ENCODE measurements at regions not wholly inside any gene's neighbourhood (a gene's known extent, or its start where the extent isn't known, plus 50 kb on each side); places are given as distances from the start of the nearest gene placed in this dataset.

DNA sequence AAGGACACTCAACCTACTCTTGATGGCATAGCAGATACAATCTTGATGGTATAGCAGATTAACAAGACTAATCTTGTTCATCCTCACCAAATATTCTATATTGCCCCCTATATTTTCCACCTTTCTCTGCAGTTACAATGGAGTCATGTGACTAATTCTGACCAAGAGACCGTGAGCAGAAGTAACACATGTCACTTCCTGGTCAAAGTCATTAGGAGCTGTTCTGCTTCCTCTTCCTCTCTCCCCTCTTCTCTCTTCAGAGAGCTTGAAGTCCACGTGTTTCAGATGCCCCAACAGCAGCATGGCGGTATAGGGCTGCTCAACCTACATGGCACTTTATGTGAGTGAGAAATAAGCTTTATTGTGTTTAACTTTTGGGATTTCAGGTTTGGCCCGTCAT lies 55.3 kb upstream of the ERCC4 start:
- no TSS peak for BruUV-seq (replicated peaks)
- H4K20me1 ChIP-seq (replicated peaks; ENCODE audit: control insufficient read depth, extremely low read depth, insufficient read depth, low read length) = no peaks in the 10 kb centered on the region
- no peak overlapping the region for H3K9ac ChIP-seq (replicated peaks; ENCODE audit: extremely low read depth, insufficient read depth, low read length)
- intact Hi-C loops (cut with micrococcal nuclease) = no loop called here
- no peaks in the 10 kb centered on the region for H3K36me3 ChIP-seq (ENCODE audit: control insufficient read depth in 2 of 2, extremely low read depth in 1 of 2, insufficient read depth in 2 of 2, low read length in 2 of 2)
- no peak for FAIRE-seq
- no peaks in the 10 kb centered on the region for H3K9me1 ChIP-seq (replicated peaks; ENCODE audit: control insufficient read depth, extremely low read depth, insufficient read depth, low read length)
- no peak overlapping the region for H3K4me2 ChIP-seq (ENCODE audit: insufficient read depth, low read length)
- H3K27ac ChIP-seq (ENCODE audit: insufficient read depth, low read depth, low read length) = no peak overlapping the region
- no peak for DNase-seq (ENCODE audit: low read depth, low spot score)
- H2AFZ ChIP-seq (ENCODE audit: low read depth, low read length) = no peak overlapping the region
- ChIA-PET CTCF (interaction anchor here (0.6 to 3.1 kb wide), 2 partner anchors 10 to 1256 kb away, joined by 3 to 25 read pairs; no protein-coding TSS in a partner anchor), POLR2A (no interaction called here)
- H3K9me3 ChIP-seq (replicated peaks; ENCODE audit: control insufficient read depth, insufficient read depth, low read length) = no peaks in the 10 kb centered on the region
- H3K4me1 ChIP-seq (ENCODE audit: control insufficient read depth, extremely low read depth, insufficient read depth, low read length) = no peaks in the 10 kb centered on the region
- dilution Hi-C loops (cut with MboI; ENCODE audit: extremely low pct_ligation_motif_present, low sequenced_read_pairs) = no loop called here
- H3K79me2 ChIP-seq (ENCODE audit: control insufficient read depth, insufficient read depth, low read length) = no peaks in the 10 kb centered on the region
- H3K4me3 ChIP-seq (replicated peaks in 1 of 3; ENCODE audit: insufficient read depth in 1 of 3, low read depth in 1 of 3, low read length in 3 of 3) = no peak overlapping the region
- peaks cover 0 to 2% of the 10 kb centered on the region in 2 experiments for H3K27me3 ChIP-seq (ENCODE audit: control insufficient read depth in 2 of 2, insufficient read depth in 2 of 2, low read length in 2 of 2)
- no peak for TF ChIP-seq EZH2 (IDR thresholded peaks at IDR 0.05; ENCODE audit: borderline replicate concordance, low read depth, low read length, severe bottlenecking)
- TF ChIP-seq, protein P1, sequence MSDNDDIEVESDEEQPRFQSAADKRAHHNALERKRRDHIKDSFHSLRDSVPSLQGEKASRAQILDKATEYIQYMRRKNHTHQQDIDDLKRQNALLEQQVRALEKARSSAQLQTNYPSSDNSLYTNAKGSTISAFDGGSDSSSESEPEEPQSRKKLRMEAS (IDR thresholded peaks at IDR 0.05; ENCODE audit: insufficient read depth, insufficient read length) = no peak
- no peak for TF ChIP-seq MYC (IDR thresholded peaks at IDR 0.05; ENCODE audit: low read depth, low read length)
- TF ChIP-seq, protein P2, sequence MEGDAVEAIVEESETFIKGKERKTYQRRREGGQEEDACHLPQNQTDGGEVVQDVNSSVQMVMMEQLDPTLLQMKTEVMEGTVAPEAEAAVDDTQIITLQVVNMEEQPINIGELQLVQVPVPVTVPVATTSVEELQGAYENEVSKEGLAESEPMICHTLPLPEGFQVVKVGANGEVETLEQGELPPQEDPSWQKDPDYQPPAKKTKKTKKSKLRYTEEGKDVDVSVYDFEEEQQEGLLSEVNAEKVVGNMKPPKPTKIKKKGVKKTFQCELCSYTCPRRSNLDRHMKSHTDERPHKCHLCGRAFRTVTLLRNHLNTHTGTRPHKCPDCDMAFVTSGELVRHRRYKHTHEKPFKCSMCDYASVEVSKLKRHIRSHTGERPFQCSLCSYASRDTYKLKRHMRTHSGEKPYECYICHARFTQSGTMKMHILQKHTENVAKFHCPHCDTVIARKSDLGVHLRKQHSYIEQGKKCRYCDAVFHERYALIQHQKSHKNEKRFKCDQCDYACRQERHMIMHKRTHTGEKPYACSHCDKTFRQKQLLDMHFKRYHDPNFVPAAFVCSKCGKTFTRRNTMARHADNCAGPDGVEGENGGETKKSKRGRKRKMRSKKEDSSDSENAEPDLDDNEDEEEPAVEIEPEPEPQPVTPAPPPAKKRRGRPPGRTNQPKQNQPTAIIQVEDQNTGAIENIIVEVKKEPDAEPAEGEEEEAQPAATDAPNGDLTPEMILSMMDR (IDR thresholded peaks at IDR 0.05; ENCODE audit: extremely low read depth in 1 of 2, insufficient read depth in 1 of 2, low read depth in 1 of 2, low read length in 2 of 2) = no peak
- TF ChIP-seq POLR2A (IDR thresholded peaks at IDR 0.05; ENCODE audit: low read depth, low read length) = no peak
- no peak for TF ChIP-seq POLR2AphosphoS5 (IDR thresholded peaks at IDR 0.05; ENCODE audit: insufficient read depth, low read depth, low read length)
- no peak for TF ChIP-seq GATA2 (IDR thresholded peaks at IDR 0.05; ENCODE audit: insufficient read depth, insufficient read length, low read depth, low read length)
- TF ChIP-seq FOS (IDR thresholded peaks at IDR 0.05; ENCODE audit: borderline replicate concordance, insufficient read depth, low read length) = no peak
- TF ChIP-seq JUN (IDR thresholded peaks at IDR 0.05; ENCODE audit: borderline replicate concordance, insufficient read depth, insufficient read length, low read depth) = no peak

All from endothelial cell of umbilical vein (primary cell).